HG03460 (cell line): ENCODE measurements at regions not wholly inside any gene's neighbourhood (a gene's known extent, or its start where the extent isn't known, plus 50 kb on each side); places are given as distances from the start of the nearest gene placed in this dataset.
"Not testable (repeated sequence)": the region's sequence is repeated elsewhere in the genome, so short reads cannot be mapped to it uniquely, and the experiment has no call there.

Experiments used
- ATAC-seq: cut with Tn5 transposase; IDR thresholded peaks from one replicate; pipeline ENCODE4 v1.9.1; 2021; ENCODE audit not compliant: unreplicated experiment

DNA sequence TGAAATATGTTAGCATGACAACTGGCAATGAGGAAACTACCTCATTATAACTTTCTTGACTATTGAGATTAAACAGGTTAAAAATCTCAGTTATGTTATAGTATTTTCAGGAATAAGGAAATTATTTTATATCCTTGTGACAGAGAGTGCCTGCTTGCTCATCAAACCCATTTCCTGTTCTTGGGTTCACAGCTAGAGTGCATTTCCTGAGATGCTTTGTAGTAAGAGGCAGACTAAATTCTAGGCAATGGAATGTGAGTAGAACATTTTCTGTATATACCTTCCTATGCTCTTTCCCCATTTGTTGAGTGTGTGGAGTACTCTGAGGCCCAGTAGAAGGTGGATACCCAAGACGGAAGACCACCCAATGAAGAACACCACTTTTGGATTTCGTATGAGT, 96.9 kb upstream of the CASK start:
- ATAC-seq: no peak

DNA sequence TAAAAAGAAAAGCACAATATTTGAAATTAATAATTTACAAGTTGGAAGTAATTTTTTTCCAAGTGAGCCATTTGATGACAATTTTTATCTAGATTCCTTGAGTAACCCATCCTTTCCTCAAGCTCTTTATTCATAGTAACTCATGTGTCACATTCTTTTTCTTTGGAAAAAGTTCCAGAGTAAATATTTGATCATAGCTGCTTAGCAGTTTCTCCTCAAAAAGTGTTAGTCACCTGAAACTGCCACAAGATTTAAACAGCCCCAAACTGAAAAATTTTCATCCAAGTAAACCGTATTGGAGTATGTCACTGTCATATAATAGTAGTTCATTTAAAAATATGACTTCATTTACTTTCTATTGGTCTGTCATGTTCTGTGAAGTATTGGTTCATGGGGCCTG, 94.6 kb upstream of the CASK start:
- no peak for ATAC-seq

DNA sequence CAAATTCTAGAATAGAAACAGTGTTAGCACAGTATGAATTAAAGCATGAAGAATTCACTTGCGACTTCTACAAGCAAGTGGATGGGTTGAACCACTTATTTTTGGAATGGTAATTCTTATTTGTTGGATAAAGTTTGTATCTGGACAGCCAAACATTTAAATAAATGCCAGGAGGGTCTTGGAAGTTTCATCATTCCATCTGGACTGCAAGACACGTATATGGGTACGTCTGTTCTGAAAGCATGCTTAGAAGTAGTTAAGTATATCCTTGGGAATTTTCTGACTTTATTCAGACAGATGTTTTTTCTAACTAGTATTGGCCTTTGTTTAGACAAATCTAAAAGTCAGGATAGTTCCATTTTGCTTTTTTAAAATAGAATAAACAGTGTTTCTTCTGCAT, 77.5 kb upstream of the CASK start:
- no peak for ATAC-seq

DNA sequence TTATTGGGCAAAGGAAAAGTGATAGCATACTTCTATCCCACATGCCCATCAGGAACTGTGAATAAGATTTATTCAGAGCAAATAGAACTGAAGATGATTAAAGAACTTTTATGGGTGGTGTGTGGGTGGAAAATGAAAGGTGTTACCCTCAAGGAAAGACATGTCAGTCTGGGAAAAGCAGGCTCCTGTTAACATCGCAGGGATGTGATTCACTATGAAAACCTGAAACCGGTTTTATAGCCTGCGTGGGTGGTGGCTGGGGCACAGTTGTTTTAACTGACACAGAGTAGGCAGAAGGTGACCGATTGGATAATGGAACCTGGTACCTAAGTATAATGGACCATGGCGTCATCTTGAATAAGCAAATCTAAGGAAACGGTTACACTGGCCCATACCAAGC, 61.3 kb upstream of the CASK start:
- no peak for ATAC-seq

DNA sequence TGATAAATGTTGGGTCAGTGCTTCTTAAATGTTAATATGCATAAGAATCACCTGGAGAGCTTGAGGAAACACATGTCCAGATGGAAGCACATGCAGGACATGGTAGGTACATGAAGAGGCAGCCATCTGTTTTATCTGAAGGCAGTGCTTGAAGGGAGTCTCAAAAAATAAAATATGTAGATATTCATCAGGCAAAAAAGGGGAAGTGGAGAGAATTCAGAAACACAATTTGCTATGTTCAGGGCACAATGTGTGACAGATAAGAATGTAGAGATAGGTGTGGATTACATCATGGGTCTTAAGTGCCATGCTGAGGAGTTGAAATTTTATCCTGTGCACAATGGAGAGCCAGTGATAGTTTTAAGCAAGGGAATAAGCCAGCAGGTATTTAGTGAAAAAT, 59.6 kb upstream of the CASK start:
- ATAC-seq: no peak

DNA sequence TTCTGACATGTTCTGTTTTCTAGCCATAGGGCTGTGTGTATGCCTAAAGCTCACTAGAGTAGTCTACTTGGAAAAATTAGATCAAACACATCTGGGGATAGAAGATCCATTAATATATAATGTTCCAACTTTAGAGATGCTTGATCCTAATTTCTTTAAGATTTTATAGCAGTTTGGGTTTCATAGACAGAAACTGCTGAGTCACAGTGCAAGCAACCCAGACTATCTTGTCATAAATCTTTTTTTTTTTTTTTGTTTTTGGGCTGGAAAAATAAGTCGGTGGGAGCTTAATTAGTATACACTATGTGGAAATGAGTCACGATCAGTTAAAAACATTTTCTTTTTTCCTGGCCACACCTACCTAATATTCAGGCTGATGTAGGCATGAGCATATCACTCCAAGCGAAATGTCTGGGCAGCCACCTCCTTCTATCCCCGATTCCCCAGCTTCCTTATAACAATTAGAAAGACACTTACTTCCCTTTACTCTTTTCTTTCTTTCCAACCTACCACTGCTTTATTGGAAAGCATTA, 58.2 kb upstream of the CASK start:
- no peak for ATAC-seq

DNA sequence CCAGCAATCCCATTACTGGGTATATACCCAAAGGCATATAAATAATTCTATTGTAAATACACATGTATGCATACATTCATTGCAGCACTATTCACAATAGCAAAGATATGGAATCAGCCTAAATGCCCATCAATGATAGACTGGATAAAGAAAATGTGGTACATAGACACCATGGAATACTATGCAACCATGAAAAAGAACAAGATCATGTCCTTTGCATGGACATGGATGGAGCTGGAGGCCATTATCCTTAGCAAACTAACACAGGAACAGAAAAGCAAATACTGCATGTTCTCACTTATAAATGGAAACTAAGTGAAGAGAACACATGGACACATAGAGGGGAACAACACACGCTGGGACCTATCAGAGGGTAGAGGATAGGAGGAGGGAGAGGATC, 51.3 kb upstream of the CASK start:
- ATAC-seq: not testable (repeated sequence)

DNA sequence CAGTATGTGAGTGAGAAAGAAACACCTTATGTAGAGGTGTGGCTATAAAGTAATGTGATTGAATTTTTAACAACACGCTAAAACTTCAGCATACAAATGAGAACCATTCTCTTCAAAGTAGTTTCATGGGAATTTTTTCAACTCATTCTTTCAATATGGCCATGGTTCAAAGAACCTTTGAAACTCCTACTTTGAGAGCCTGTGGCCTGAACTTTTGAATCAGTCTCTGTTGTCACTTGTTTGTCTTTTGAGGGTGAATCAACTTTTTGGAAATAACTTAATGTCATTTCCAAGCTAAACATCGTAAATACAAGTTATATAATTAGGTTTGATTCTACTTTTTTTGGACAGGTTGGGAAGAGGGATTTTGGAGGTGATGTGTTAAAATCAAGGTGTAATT, 49.9 kb upstream of the CASK start:
- ATAC-seq: no peak
